OCI-LY3 (cell line): ENCODE measurements at regions not wholly inside any gene's neighbourhood (a gene's known extent, or its start where the extent isn't known, plus 50 kb on each side); places are given as distances from the start of the nearest gene placed in this dataset.

Experiments
- H2AFZ ChIP-seq: fragments of 200-600, 300-600 bp; shearing (Covaris generic); 2 replicates; pipeline ENCODE4 v1.6.0; 2014; ENCODE audit warnings: antibody characterized with exemption, low read depth, low read length
- H3K27ac ChIP-seq: fragments of 200-600, 300-600 bp; sonication (generic); 2 replicates; pipeline ENCODE4 v1.5.1; 2014; ENCODE audit warnings: mild to moderate bottlenecking, low read length, moderate library complexity, mixed read lengths
- H3K27me3 ChIP-seq: fragments of 200-600, 300-600 bp; sonication (generic); 2 replicates; pipeline ENCODE4 v1.6.1; 2014; ENCODE audit warnings: low read depth, low read length, mixed read lengths
- H3K36me3 ChIP-seq: fragments of 200-600, 300-600 bp; sonication (generic); replicated peaks from 2 replicates; pipeline ENCODE3; 2014; ENCODE audit warnings: low read depth, low read length, mixed read lengths
- H3K4me1 ChIP-seq: fragments of 300-600, 200-600 bp; sonication (generic); 2 replicates; pipeline ENCODE4 v1.6.1; 2014; ENCODE audit warnings: low read length, mixed read lengths
- H3K4me2 ChIP-seq: fragments of 200-600, 300-600 bp; sonication (generic); 2 replicates; pipeline ENCODE4 v1.6.1; 2014; ENCODE audit warnings: low read length, mixed read lengths
- H3K4me3 ChIP-seq: fragments of 300-600, 200-600 bp; sonication (generic); 2 replicates; pipeline ENCODE4 v1.5.1; 2014; ENCODE audit warnings: antibody characterized with exemption, mild to moderate bottlenecking, low read length, moderate library complexity
- H3K79me2 ChIP-seq: fragments of 300-600, 200-600 bp; shearing (Covaris generic); 2 replicates; pipeline ENCODE4 v1.6.1; 2014; ENCODE audit warnings: mild to moderate bottlenecking, low read length, mixed read lengths
- H3K9ac ChIP-seq: fragments of 300-600, 200-600 bp; shearing (Covaris generic); 2 replicates; pipeline ENCODE4 v1.6.0; 2014; ENCODE audit warnings: mild to moderate bottlenecking, low read length, moderate library complexity
- H3K9me3 ChIP-seq: fragments of 200-600, 300-600 bp; shearing (Covaris generic); 2 replicates; pipeline ENCODE4 v1.6.1; 2014; ENCODE audit warnings: low read length, mixed read lengths; ENCODE audit not compliant: insufficient read depth
- H4K20me1 ChIP-seq: fragments of 200-600, 300-600 bp; sonication (generic); 2 replicates; pipeline ENCODE4 v1.6.1; 2016; ENCODE audit warnings: low read length, mixed read lengths; ENCODE audit not compliant: insufficient read depth
- EZH2phosphoT487 ChIP-seq: fragments of 200-600 bp; shearing (Covaris generic); IDR thresholded peaks from 2 replicates; pipeline ENCODE4 v1.6.1; 2018; ENCODE audit warnings: antibody characterized with exemption, mixed run types, low read depth
- TF ChIP-seq, protein P1 (sequence below): fragments of 200-600, 300-600 bp; sonication (generic); IDR thresholded peaks from 2 replicates; pipeline ENCODE4 v1.5.1; 2014; ENCODE audit warnings: antibody characterized with exemption, low read length, low read depth

DNA sequence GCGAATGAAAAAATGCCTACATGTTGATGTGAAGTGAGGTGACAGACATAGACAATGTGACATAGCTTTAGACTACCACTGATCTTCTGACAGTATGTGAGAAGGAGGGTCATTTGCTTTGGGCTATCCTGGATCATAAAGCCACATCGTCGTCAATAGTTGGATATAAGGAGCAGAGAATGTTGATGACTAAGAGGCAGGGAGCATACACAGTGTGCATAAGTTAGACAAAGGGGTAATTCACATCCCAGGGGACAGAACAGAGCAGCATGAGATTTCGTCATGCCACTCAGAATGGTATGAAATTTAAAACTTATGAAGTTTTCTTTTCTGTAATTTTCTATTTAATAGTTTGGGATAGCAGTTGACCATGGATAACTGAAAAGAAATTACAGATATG lies 403.2 kb downstream of the DSC3 start:
- no peak for TF ChIP-seq EZH2phosphoT487
- TF ChIP-seq, protein P1, sequence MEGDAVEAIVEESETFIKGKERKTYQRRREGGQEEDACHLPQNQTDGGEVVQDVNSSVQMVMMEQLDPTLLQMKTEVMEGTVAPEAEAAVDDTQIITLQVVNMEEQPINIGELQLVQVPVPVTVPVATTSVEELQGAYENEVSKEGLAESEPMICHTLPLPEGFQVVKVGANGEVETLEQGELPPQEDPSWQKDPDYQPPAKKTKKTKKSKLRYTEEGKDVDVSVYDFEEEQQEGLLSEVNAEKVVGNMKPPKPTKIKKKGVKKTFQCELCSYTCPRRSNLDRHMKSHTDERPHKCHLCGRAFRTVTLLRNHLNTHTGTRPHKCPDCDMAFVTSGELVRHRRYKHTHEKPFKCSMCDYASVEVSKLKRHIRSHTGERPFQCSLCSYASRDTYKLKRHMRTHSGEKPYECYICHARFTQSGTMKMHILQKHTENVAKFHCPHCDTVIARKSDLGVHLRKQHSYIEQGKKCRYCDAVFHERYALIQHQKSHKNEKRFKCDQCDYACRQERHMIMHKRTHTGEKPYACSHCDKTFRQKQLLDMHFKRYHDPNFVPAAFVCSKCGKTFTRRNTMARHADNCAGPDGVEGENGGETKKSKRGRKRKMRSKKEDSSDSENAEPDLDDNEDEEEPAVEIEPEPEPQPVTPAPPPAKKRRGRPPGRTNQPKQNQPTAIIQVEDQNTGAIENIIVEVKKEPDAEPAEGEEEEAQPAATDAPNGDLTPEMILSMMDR: no peak
- Histone ChIP-seq H3K36me3 (no peaks in the 10 kb centered on the region), H3K79me2 (no peaks in the 10 kb centered on the region), H3K4me1 (no peaks in the 10 kb centered on the region), H3K4me2 (no peak overlapping the region), H2AFZ (no peak overlapping the region), H4K20me1 (no peaks in the 10 kb centered on the region), H3K9me3 (no peaks in the 10 kb centered on the region), H3K4me3 (no peak overlapping the region), H3K9ac (no peak overlapping the region), H3K27me3 (no peaks in the 10 kb centered on the region), H3K27ac (no peak overlapping the region)

DNA sequence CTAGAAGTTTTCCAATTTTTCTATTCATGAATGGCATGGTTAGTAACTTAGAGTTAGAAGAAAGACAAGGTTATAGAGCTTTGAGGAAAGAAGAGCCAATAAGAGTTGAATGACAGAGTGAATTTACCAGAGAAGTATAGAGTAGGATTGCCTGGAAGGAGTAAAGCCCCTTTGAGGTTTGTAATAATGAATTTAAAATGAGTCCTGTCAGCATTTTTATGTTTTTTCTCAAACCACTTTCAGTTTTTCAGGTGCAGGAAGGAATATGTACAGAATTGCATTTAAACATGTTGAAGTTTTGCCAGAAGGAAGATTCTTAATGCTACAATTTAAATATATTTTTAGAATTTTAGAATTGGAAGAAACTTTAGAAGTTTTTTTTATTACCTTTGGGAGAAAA lies 408.3 kb downstream of the DSC3 start:
- Histone ChIP-seq H3K27me3 (no peaks in the 10 kb centered on the region), H3K9ac (no peak overlapping the region), H3K79me2 (no peaks in the 10 kb centered on the region), H2AFZ (no peak overlapping the region), H3K4me3 (no peak overlapping the region), H4K20me1 (no peaks in the 10 kb centered on the region), H3K4me2 (no peak overlapping the region), H3K27ac (no peak overlapping the region), H3K36me3 (no peaks in the 10 kb centered on the region), H3K4me1 (no peaks in the 10 kb centered on the region), H3K9me3 (no peaks in the 10 kb centered on the region)
- no peak for TF ChIP-seq EZH2phosphoT487
- TF ChIP-seq, protein P1: no peak

DNA sequence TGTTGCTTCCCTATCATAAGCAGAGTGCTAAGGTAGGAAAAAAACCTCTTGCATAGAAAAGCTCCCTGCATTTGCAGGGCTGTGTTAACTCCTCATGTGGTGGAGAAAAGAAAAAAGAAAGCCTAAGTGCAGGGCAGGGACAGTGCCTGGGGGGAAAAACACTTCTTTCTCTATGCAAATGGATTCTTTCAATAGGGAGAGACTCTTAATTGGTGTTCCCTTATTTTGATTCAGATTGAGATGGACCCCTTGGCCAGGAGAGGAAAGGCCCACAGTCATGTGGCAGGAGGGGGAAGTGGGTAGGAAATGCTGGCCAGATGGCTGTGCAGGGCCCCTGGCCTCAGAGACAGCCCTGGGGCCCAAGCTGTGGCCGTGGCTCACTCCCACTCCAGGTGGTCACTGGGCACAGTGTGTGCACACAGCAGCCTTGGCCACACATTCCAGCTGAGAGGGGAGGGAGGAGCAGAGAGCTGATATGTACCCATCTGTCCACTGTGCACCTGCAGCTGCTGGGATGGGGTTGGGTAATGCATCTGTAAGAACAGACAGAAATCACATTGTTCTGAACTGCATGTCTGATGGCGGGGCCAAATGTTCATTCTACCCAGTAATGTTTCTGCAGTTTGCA lies 410.4 kb downstream of the DSC3 start:
- H3K9me3 ChIP-seq: no peaks in the 10 kb centered on the region
- TF ChIP-seq EZH2phosphoT487: no peak
- H2AFZ ChIP-seq: no peak overlapping the region
- H3K4me1 ChIP-seq: no peaks in the 10 kb centered on the region
- no peaks in the 10 kb centered on the region for H3K79me2 ChIP-seq
- H4K20me1 ChIP-seq: no peaks in the 10 kb centered on the region
- no peak overlapping the region for H3K4me2 ChIP-seq
- no peak overlapping the region for H3K27ac ChIP-seq
- H3K27me3 ChIP-seq: no peaks in the 10 kb centered on the region
- H3K36me3 ChIP-seq: no peaks in the 10 kb centered on the region
- H3K4me3 ChIP-seq: no peak overlapping the region
- H3K9ac ChIP-seq: no peak overlapping the region

DNA sequence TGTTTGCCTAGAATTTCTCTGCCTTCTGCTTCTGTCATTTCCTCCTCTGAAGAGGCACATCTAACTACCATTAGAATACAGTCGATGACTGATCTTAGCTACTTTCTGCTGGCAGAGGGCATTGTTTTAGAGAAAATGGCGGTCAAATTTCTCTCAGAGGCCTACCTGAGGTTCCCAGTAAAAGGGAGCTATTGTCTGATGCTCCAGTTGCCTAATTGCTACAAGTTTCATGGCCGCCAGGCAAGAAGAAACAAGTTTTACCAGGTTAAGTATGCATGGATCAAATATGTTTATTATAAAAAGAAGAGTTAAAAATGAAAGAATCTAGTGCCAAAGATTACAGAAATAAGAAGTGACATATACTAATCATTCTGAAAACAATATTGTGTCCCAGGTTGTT lies 416.6 kb downstream of the DSC3 start:
- no peaks in the 10 kb centered on the region for H3K79me2 ChIP-seq
- no peak overlapping the region for H3K27ac ChIP-seq
- H2AFZ ChIP-seq: no peak overlapping the region
- no peak overlapping the region for H3K4me2 ChIP-seq
- no peak overlapping the region for H3K4me3 ChIP-seq
- TF ChIP-seq, protein P1: no peak
- TF ChIP-seq EZH2phosphoT487: no peak
- no peaks in the 10 kb centered on the region for H3K9me3 ChIP-seq
- no peaks in the 10 kb centered on the region for H4K20me1 ChIP-seq
- no peak overlapping the region for H3K9ac ChIP-seq
- H3K4me1 ChIP-seq: no peaks in the 10 kb centered on the region
- H3K36me3 ChIP-seq: no peaks in the 10 kb centered on the region
- H3K27me3 ChIP-seq: no peaks in the 10 kb centered on the region
